Gastroesophageal sphincter (tissue), 3 donors: ENCODE measurements at regions not wholly inside any gene's neighbourhood (a gene's known extent, or its start where the extent isn't known, plus 50 kb on each side); places are given as distances from the start of the nearest gene placed in this dataset.

Source experiments
- CTCF ChIP-seq, 4 experiments: fragments of 200-600 bp in 2 of 4; fragments of 450-650 bp in 2 of 4; sonication (generic) in 1 of 4; IDR thresholded peaks; one replicate each; pipeline ENCODE4 v1.5.1; 2017 to 2019; ENCODE audit warnings: antibody characterized with exemption in 4 of 4, mild to moderate bottlenecking in 2 of 4, moderate library complexity in 2 of 4
- EP300 ChIP-seq: sonication (generic); formaldehyde crosslinking; IDR thresholded peaks from one replicate; pipeline ENCODE4 v1.6.1; 2017; ENCODE audit warnings: antibody characterized with exemption, mild to moderate bottlenecking
- POLR2A ChIP-seq, 2 donors: fragments of 450-650 bp; IDR thresholded peaks; one replicate each; pipeline ENCODE4 v1.6.1; 2017; ENCODE audit warnings: antibody characterized with exemption in 2 of 2, mild to moderate bottlenecking in 2 of 2, moderate library complexity in 1 of 2
- POLR2AphosphoS5 ChIP-seq: sonication (generic); formaldehyde crosslinking; IDR thresholded peaks from one replicate; pipeline ENCODE4 v1.6.1; 2017; ENCODE audit warnings: antibody characterized with exemption

DNA sequence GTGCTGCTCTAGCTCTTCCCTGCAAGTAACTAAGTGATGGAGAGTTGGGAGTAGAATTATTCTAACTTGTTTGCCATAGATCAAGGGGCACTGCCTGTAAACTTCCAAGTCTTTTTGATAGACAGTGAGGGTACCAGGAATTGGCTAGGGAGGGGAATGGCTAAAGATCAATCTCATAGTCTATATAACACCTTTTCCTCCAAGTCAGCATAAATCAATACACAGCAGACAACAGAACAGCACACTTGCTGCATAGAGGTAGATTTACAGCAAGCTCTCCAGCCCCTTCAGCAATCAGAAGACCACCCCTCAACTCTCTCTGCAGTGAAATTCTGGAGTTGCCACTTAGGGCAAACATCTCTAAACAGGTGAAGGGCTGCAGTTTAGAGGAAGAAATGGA, 643.5 kb upstream of the KLF4 start:
- TF ChIP-seq CTCF (IDR thresholded peaks at IDR 0.05) (no peak), EP300 (no peak), POLR2A (IDR thresholded peaks at IDR 0.05) (no peak), POLR2AphosphoS5 (no peak)
